HEK293 (cell line): ENCODE measurements at regions not wholly inside any gene's neighbourhood (a gene's known extent, or its start where the extent isn't known, plus 50 kb on each side); places are given as distances from the start of the nearest gene placed in this dataset.

ENCODE experiments used
- CTCF ChIA-PET: fragments of 350-600 bp; formaldehyde crosslinking; extraction: SDS; loops from one replicate; lab custom pipeline; 2021; ENCODE audit warnings: antibody characterized with exemption; lab: Yijun Ruan, JAX
- POLR2A ChIA-PET: fragments of 300-600 bp; formaldehyde crosslinking; extraction: SDS; loops from one replicate; lab custom pipeline; 2020; ENCODE audit warnings: antibody characterized with exemption, inconsistent platforms; lab: Yijun Ruan, JAX
- H3K27ac ChIP-seq: fragments of 200-500 bp; sonication (Bioruptor generic); 2 replicates; pipeline ENCODE4 v1.5.1; 2014; ENCODE audit warnings: low read depth, low read length, control low read depth, inconsistent platforms; ENCODE audit errors: extremely low read depth
- H3K36me3 ChIP-seq, 2 experiments: fragments of 200-500 bp in 1 of 2; sonication (Bioruptor generic) in 1 of 2; 1 replicate in 1 of 2; 2 replicates in 1 of 2; pipeline ENCODE4 v1.5.1; 2014 to 2017; ENCODE audit warnings: inconsistent platforms in 2 of 2, low read length in 2 of 2; ENCODE audit not compliant: control insufficient read depth in 2 of 2, insufficient read depth in 1 of 2
- H3K4me1 ChIP-seq: fragments of 200-500 bp; sonication (Bioruptor generic); 2 replicates; pipeline ENCODE4 v1.5.1; 2014; ENCODE audit warnings: mild to moderate bottlenecking, low read length, inconsistent platforms; ENCODE audit not compliant: control insufficient read depth, insufficient read depth
- H3K4me3 ChIP-seq: 2 replicates; pipeline ENCODE4 v1.5.1; 2011; ENCODE audit warnings: low read depth, mild to moderate bottlenecking, control low read depth, low read length, moderate library complexity
- H3K9me3 ChIP-seq: fragments of 200-500 bp; sonication (Bioruptor generic); 2 replicates; pipeline ENCODE4 v1.5.1; 2014; ENCODE audit warnings: low read depth, low read length, inconsistent platforms; ENCODE audit not compliant: control insufficient read depth, insufficient read depth
- GLI4 ChIP-seq: fragments of 450-650 bp; formaldehyde crosslinking; IDR thresholded peaks from 2 replicates; pipeline ENCODE4 v1.5.1; 2016; ENCODE audit warnings: missing biosample characterization, missing genetic modification characterization
- HOXA7 ChIP-seq: sonication (generic); formaldehyde crosslinking; IDR thresholded peaks from 2 replicates; pipeline ENCODE4 v1.8.1; 2022; ENCODE audit warnings: missing genetic modification reagents, borderline replicate concordance
- WT1 ChIP-seq: fragments of 450-650 bp; formaldehyde crosslinking; IDR thresholded peaks from 2 replicates; pipeline ENCODE4 v1.5.1; 2016; ENCODE audit warnings: missing biosample characterization, missing genetic modification characterization
- ZBTB1 ChIP-seq: fragments of 450-650 bp; formaldehyde crosslinking; IDR thresholded peaks from 2 replicates; pipeline ENCODE4 v1.5.1; 2016; ENCODE audit warnings: missing biosample characterization, missing genetic modification characterization
- ZBTB6 ChIP-seq: fragments of 450-650 bp; formaldehyde crosslinking; IDR thresholded peaks from 2 replicates; pipeline ENCODE4 v1.5.1; 2017; ENCODE audit warnings: missing biosample characterization, missing genetic modification characterization
- ZFP37 ChIP-seq: fragments of 450-650 bp; formaldehyde crosslinking; IDR thresholded peaks from 2 replicates; pipeline ENCODE4 v1.5.1; 2016; ENCODE audit warnings: missing biosample characterization, missing genetic modification characterization
- ZNF114 ChIP-seq: fragments of 450-650 bp; formaldehyde crosslinking; IDR thresholded peaks from 2 replicates; pipeline ENCODE4 v1.5.0; 2017; ENCODE audit warnings: missing biosample characterization, missing genetic modification characterization
- ZNF121 ChIP-seq: fragments of 450-650 bp; formaldehyde crosslinking; IDR thresholded peaks from 2 replicates; pipeline ENCODE4 v1.5.1; 2016; ENCODE audit warnings: missing biosample characterization, missing genetic modification characterization
- ZNF16 ChIP-seq: fragments of 450-650 bp; formaldehyde crosslinking; IDR thresholded peaks from 2 replicates; pipeline ENCODE4 v1.5.1; 2016; ENCODE audit warnings: low read depth, missing biosample characterization, missing genetic modification characterization
- ZNF175 ChIP-seq: fragments of 450-650 bp; formaldehyde crosslinking; IDR thresholded peaks from 2 replicates; pipeline ENCODE4 v1.5.1; 2016; ENCODE audit warnings: missing biosample characterization, missing genetic modification characterization
- ZNF221 ChIP-seq: fragments of 450-650 bp; formaldehyde crosslinking; IDR thresholded peaks from 2 replicates; pipeline ENCODE4 v1.5.1; 2017; ENCODE audit warnings: missing biosample characterization, missing genetic modification characterization, borderline replicate concordance
- ZNF354C ChIP-seq: fragments of 450-650 bp; formaldehyde crosslinking; IDR thresholded peaks from 2 replicates; pipeline ENCODE4 v1.5.1; 2016; ENCODE audit warnings: missing biosample characterization, missing genetic modification characterization, low read depth, borderline replicate concordance
- ZNF366 ChIP-seq: fragments of 450-650 bp; formaldehyde crosslinking; conservative IDR thresholded peaks from 2 replicates; pipeline ENCODE4 v1.5.1; 2016; ENCODE audit warnings: missing biosample characterization, missing genetic modification characterization
- ZNF394 ChIP-seq: fragments of 450-650 bp; formaldehyde crosslinking; IDR thresholded peaks from 2 replicates; pipeline ENCODE4 v1.5.1; 2016; ENCODE audit warnings: missing biosample characterization, missing genetic modification characterization, mild to moderate bottlenecking, moderate library complexity, borderline replicate concordance
- ZNF544 ChIP-seq: fragments of 450-650 bp; formaldehyde crosslinking; IDR thresholded peaks from 2 replicates; pipeline ENCODE4 v1.5.0; 2017; ENCODE audit warnings: missing biosample characterization, missing genetic modification characterization
- ZNF561 ChIP-seq: fragments of 450-650 bp; IDR thresholded peaks from 2 replicates; pipeline ENCODE4 v1.5.1; 2018; ENCODE audit warnings: missing biosample characterization, missing genetic modification characterization, borderline replicate concordance
- ZNF596 ChIP-seq: fragments of 450-650 bp; IDR thresholded peaks from 2 replicates; pipeline ENCODE4 v1.5.0; 2018; ENCODE audit warnings: missing biosample characterization, mild to moderate bottlenecking, missing genetic modification characterization, moderate library complexity
- ZNF600 ChIP-seq: fragments of 450-650 bp; formaldehyde crosslinking; IDR thresholded peaks from 2 replicates; pipeline ENCODE4 v1.5.1; 2016; ENCODE audit warnings: missing biosample characterization, missing genetic modification characterization
- ZNF677 ChIP-seq: fragments of 450-650 bp; IDR thresholded peaks from 2 replicates; pipeline ENCODE4 v1.5.0; 2018; ENCODE audit warnings: missing biosample characterization, mild to moderate bottlenecking, missing genetic modification characterization, moderate library complexity
- ZNF777 ChIP-seq: fragments of 450-650 bp; formaldehyde crosslinking; IDR thresholded peaks from 2 replicates; pipeline ENCODE4 v1.5.1; 2017; ENCODE audit warnings: missing biosample characterization, missing genetic modification characterization, borderline replicate concordance
- ZNF791 ChIP-seq: fragments of 450-650 bp; formaldehyde crosslinking; IDR thresholded peaks from 2 replicates; pipeline ENCODE4 v1.5.1; 2016; ENCODE audit warnings: missing biosample characterization, missing genetic modification characterization
- ZNF830 ChIP-seq: fragments of 450-650 bp; IDR thresholded peaks from 2 replicates; pipeline ENCODE4 v1.5.0; 2018; ENCODE audit warnings: missing biosample characterization, missing genetic modification characterization, low read depth, mild to moderate bottlenecking, moderate library complexity
- ZSCAN23 ChIP-seq: fragments of 450-650 bp; formaldehyde crosslinking; IDR thresholded peaks from 2 replicates; pipeline ENCODE4 v1.5.1; 2016; ENCODE audit warnings: missing biosample characterization, missing genetic modification characterization
- ZSCAN30 ChIP-seq: fragments of 450-650 bp; IDR thresholded peaks from 2 replicates; pipeline ENCODE4 v1.5.1; 2018; ENCODE audit warnings: missing biosample characterization, mild to moderate bottlenecking, missing genetic modification characterization, moderate library complexity

GRCh38 chr2:167555098-167555720, 666.9 kb downstream of the XIRP2 start:
- Histone ChIP-seq H3K4me1 (no peaks in the 10 kb centered on the region), H3K27ac (no peak overlapping the region), H3K4me3 (no peak overlapping the region), H3K9me3 (no peaks in the 10 kb centered on the region), H3K36me3 (no peaks in the 10 kb centered on the region)
- CTCF ChIA-PET: no interaction called here
- POLR2A ChIA-PET: no interaction called here
- no peak for TF ChIP-seq ZNF561

- H3K36me3 ChIP-seq: no peaks in the 10 kb centered on the region
- ChIA-PET POLR2A (no interaction called here), CTCF (no interaction called here)
- no peak for TF ChIP-seq ZNF830 (tag by site-specific recombination)
- TF ChIP-seq ZNF777 (tag by site-specific recombination): no peak
- no peak for TF ChIP-seq ZNF16 (tag by site-specific recombination)
- TF ChIP-seq ZNF394 (tag by site-specific recombination): no peak
- no peak for TF ChIP-seq ZNF121 (tag by site-specific recombination)
- no peak for TF ChIP-seq ZNF175 (tag by site-specific recombination)
- no peak for TF ChIP-seq ZNF600 (tag by site-specific recombination)
- TF ChIP-seq ZNF354C: no peak
- no peak for TF ChIP-seq GLI4
- no peak for TF ChIP-seq ZNF544
- TF ChIP-seq ZBTB6 (tag by site-specific recombination): no peak
- TF ChIP-seq ZSCAN23 (tag by site-specific recombination): no peak
- TF ChIP-seq ZSCAN30 (tag by site-specific recombination): no peak
- H3K4me1 ChIP-seq: no peaks in the 10 kb centered on the region
- H3K27ac ChIP-seq: no peak overlapping the region
- no peak overlapping the region for H3K4me3 ChIP-seq
- no peaks in the 10 kb centered on the region for H3K9me3 ChIP-seq
These were observed 665.4 kb downstream of the XIRP2 start for GRCh38 chr2:167553635-167554034.

GRCh38 chr2:167551416-167551815, 663.1 kb downstream of the XIRP2 start:
- POLR2A ChIA-PET: no interaction called here
- Histone ChIP-seq H3K36me3 (no peaks in the 10 kb centered on the region), H3K9me3 (no peaks in the 10 kb centered on the region), H3K4me1 (no peaks in the 10 kb centered on the region), H3K4me3 (no peak overlapping the region), H3K27ac (no peak overlapping the region)
- TF ChIP-seq WT1 (tag by site-specific recombination) (no peak), ZNF791 (no peak), ZFP37 (tag by site-specific recombination) (no peak), ZNF677 (no peak), ZNF114 (tag by site-specific recombination) (no peak), ZNF221 (tag by site-specific recombination) (no peak), ZBTB1 (tag by site-specific recombination) (no peak), ZNF366 (tag by site-specific recombination) (no peak), ZNF596 (no peak), HOXA7 (CRISPR knock-in tag) (no peak)
- CTCF ChIA-PET: interaction anchor here (0.7 kb wide), 1 partner anchor 33 kb away, joined by 3 read pairs; no protein-coding TSS in a partner anchor
